Right ventricle myocardium inferior (tissue), 1 donor: ENCODE measurements at regions not wholly inside any gene's neighbourhood (a gene's known extent, or its start where the extent isn't known, plus 50 kb on each side); places are given as distances from the start of the nearest gene placed in this dataset.

Experiments
- ATAC-seq: fragments of 200-7000 bp; cut with Tn5 transposase; one replicate; pipeline ENCODE4 v1.9.1; 2020; ENCODE audit warnings: mild to moderate bottlenecking, moderate library complexity
- DNase-seq: peaks from one replicate; pipeline ENCODE4 v3.0.0; 2021; ENCODE audit errors: missing footprints
- intact Hi-C: fragments of 100-400 bp; cut with DNase I; formaldehyde crosslinking; loops from one replicate; pipeline ENCODE4 v1.11.0; 2022
- donor health status: DM: no; HTN: yes; CAD: no; lungs with severe emphysema.

- DNase-seq: no peak
- no peak for ATAC-seq
- intact Hi-C loops: loop anchor here (2.0 to 5.0 kb wide), 2 partner anchors 36 to 76 kb away; no protein-coding TSS in a partner anchor
Measured at GRCh38 chr7:131111081-131111576, 216.5 kb upstream of the MKLN1 start.

GRCh38 chr7:131111792-131112191 is 215.9 kb upstream of the MKLN1 start:
- DNase-seq: no peak
- intact Hi-C loops: loop anchor here (2.0 to 5.0 kb wide), 2 partner anchors 36 to 75 kb away; no protein-coding TSS in a partner anchor
- no peak for ATAC-seq

- no peak for ATAC-seq
- intact Hi-C loops: loop anchor here (5.0 kb wide), 1 partner anchor 35 kb away; no protein-coding TSS in a partner anchor
- no peak for DNase-seq
Measured at GRCh38 chr7:131112431-131112830, 215.2 kb upstream of the MKLN1 start.

GRCh38 chr7:131115340-131115739 is 212.3 kb upstream of the MKLN1 start:
- intact Hi-C loops: no loop called here
- no peak for DNase-seq
- ATAC-seq: no peak

GRCh38 chr7:131117439-131117838 is 210.2 kb upstream of the MKLN1 start:
- no peak for ATAC-seq
- DNase-seq: no peak
- intact Hi-C loops: no loop called here

GRCh38 chr7:131119381-131119780 is 208.3 kb upstream of the MKLN1 start:
- ATAC-seq (no peak), DNase-seq (no peak)
- intact Hi-C loops: no loop called here

- no peak for ATAC-seq
- no peak for DNase-seq
- intact Hi-C loops: no loop called here
Measured at GRCh38 chr7:131122394-131122793, 205.3 kb upstream of the MKLN1 start.

- DNase-seq (no peak), ATAC-seq (no peak)
- intact Hi-C loops: no loop called here
Measured at GRCh38 chr7:131124001-131124629, 203.6 kb upstream of the MKLN1 start.

GRCh38 chr7:131124867-131125266 is 202.8 kb upstream of the MKLN1 start:
- ATAC-seq (no peak), DNase-seq (no peak)
- intact Hi-C loops: no loop called here

GRCh38 chr7:131130324-131130723 is 197.4 kb upstream of the MKLN1 start:
- ATAC-seq: no peak
- intact Hi-C loops: no loop called here
- no peak for DNase-seq

- intact Hi-C loops: no loop called here
- DNase-seq: no peak
- no peak for ATAC-seq
Measured at GRCh38 chr7:131131012-131131745, 196.5 kb upstream of the MKLN1 start.

GRCh38 chr7:131131746-131132431 is 195.8 kb upstream of the MKLN1 start:
- ATAC-seq (no peak), DNase-seq (no peak)
- intact Hi-C loops: no loop called here

- intact Hi-C loops: no loop called here
- DNase-seq (no peak), ATAC-seq (no peak)
Measured at GRCh38 chr7:131139462-131139861, 188.2 kb upstream of the MKLN1 start.

- DNase-seq (no peak), ATAC-seq (no peak)
- intact Hi-C loops: no loop called here
Measured at GRCh38 chr7:131141443-131141967, 186.2 kb upstream of the MKLN1 start.

GRCh38 chr7:131143869-131144268 is 183.8 kb upstream of the MKLN1 start:
- ATAC-seq: no peak

GRCh38 chr7:131145026-131145425 is 182.7 kb upstream of the MKLN1 start:
- DNase-seq (no peak), ATAC-seq (no peak)
- intact Hi-C loops: loop anchor here (5.0 kb wide), 1 partner anchor 33 kb away; no protein-coding TSS in a partner anchor

More at GRCh38 chr7:131143869-131144268, 183.8 kb upstream of the MKLN1 start:
- intact Hi-C loops: no loop called here
- no peak for DNase-seq

- DNase-seq (no peak), ATAC-seq (no peak)
- intact Hi-C loops: loop anchor here (5.0 kb wide), 1 partner anchor 33 kb away; no protein-coding TSS in a partner anchor
Measured at GRCh38 chr7:131145770-131146169, 181.9 kb upstream of the MKLN1 start.

- DNase-seq (no peak), ATAC-seq (no peak)
- intact Hi-C loops: loop anchor here (5.0 kb wide), 1 partner anchor 35 kb away; no protein-coding TSS in a partner anchor
Measured at GRCh38 chr7:131147604-131148003, 180.1 kb upstream of the MKLN1 start.

- ATAC-seq (no peak), DNase-seq (no peak)
- intact Hi-C loops: loop anchor here (5.0 kb wide), 1 partner anchor 36 kb away; no protein-coding TSS in a partner anchor
Measured at GRCh38 chr7:131148258-131148657, 179.4 kb upstream of the MKLN1 start.
